ENCODE measurements at regions not wholly inside any gene's neighbourhood (a gene's known extent, or its start where the extent isn't known, plus 50 kb on each side); places are given as distances from the start of the nearest gene placed in this dataset.

- Mint-ChIP-seq H3K36me3 (ENCODE audit: low read depth) (no peaks in the 10 kb centered on the region), H3K4me3 (no peak overlapping the region), H3K9me3 (no peaks in the 10 kb centered on the region), H3K27ac (no peak overlapping the region), H3K27me3 (ENCODE audit: insufficient read depth) (no peaks in the 10 kb centered on the region), H3K4me1 (peaks cover 16% of the 10 kb centered on the region)
- no peak overlapping the region for H3K27ac ChIP-seq (ENCODE audit: low read depth, low read length)
- H3K4me1 ChIP-seq (ENCODE audit: control insufficient read depth, insufficient read depth, low read length), result peaks cover 2% of the 10 kb centered on the region
- H3K27me3 ChIP-seq (ENCODE audit: control insufficient read depth, insufficient read depth, low read length, poor library complexity, severe bottlenecking), result no peaks in the 10 kb centered on the region
- no peak for TF ChIP-seq CTCF (conservative IDR thresholded peaks at IDR 0.05)
- no peak overlapping the region for H3K9ac ChIP-seq (ENCODE audit: extremely low read depth, low read length, poor library complexity, severe bottlenecking)
- no peaks in the 10 kb centered on the region for H3K36me3 ChIP-seq (ENCODE audit: control insufficient read depth, insufficient read depth, low read length)
- DNase-seq, result no peak
- H3K4me3 ChIP-seq (ENCODE audit: low read length), result no peak overlapping the region
- H3K9me3 ChIP-seq (ENCODE audit: control insufficient read depth, low read length), result peaks cover 8% of the 10 kb centered on the region
Observed at GRCh38 chr4:14049946-14050345, 422.4 kb upstream of the BOD1L1 start.

- 91 to 100% methylated on average over 1 of the region's 1 CpG for WGBS, 2 experiments (ENCODE audit: insufficient coverage in 1 of 2, insufficient read length in 1 of 2)
- Histone ChIP-seq H3K9me3 (ENCODE audit: control insufficient read depth, low read length) (peaks cover 8% of the 10 kb centered on the region), H3K36me3 (ENCODE audit: control insufficient read depth, insufficient read depth, low read length) (no peaks in the 10 kb centered on the region), H3K4me1 (ENCODE audit: control insufficient read depth, insufficient read depth, low read length) (no peaks in the 10 kb centered on the region), H3K9ac (ENCODE audit: extremely low read depth, low read length, poor library complexity, severe bottlenecking) (no peak overlapping the region), H3K27me3 (ENCODE audit: control insufficient read depth, insufficient read depth, low read length, poor library complexity, severe bottlenecking) (no peaks in the 10 kb centered on the region), H3K27ac (ENCODE audit: low read depth, low read length) (no peak overlapping the region), H3K4me3 (ENCODE audit: low read length) (no peak overlapping the region)
- Mint-ChIP-seq H3K4me1 (peaks cover 5% of the 10 kb centered on the region), H3K27ac (no peak overlapping the region), H3K4me3 (no peak overlapping the region), H3K27me3 (ENCODE audit: insufficient read depth) (no peaks in the 10 kb centered on the region), H3K36me3 (ENCODE audit: low read depth) (no peaks in the 10 kb centered on the region), H3K9me3 (peaks cover 3% of the 10 kb centered on the region)
- no peak for TF ChIP-seq CTCF (conservative IDR thresholded peaks at IDR 0.05)
- no peak for DNase-seq
Observed at GRCh38 chr4:14053291-14053690, 425.8 kb upstream of the BOD1L1 start.

GRCh38 chr4:14054391-14054790 lies 426.9 kb upstream of the BOD1L1 start:
- H3K4me1 ChIP-seq (ENCODE audit: control insufficient read depth, insufficient read depth, low read length), result peaks cover 2% of the 10 kb centered on the region
- H3K4me3 Mint-ChIP-seq, result no peak overlapping the region
- H3K9me3 Mint-ChIP-seq, result peaks cover 3% of the 10 kb centered on the region
- H3K36me3 Mint-ChIP-seq (ENCODE audit: low read depth), result no peaks in the 10 kb centered on the region
- no peak overlapping the region for H3K27ac Mint-ChIP-seq
- no peaks in the 10 kb centered on the region for H3K27me3 Mint-ChIP-seq (ENCODE audit: insufficient read depth)
- WGBS, 2 experiments (ENCODE audit: insufficient coverage in 1 of 2, insufficient read length in 1 of 2), result 80 to 93% methylated on average over 1 of the region's 1 CpG
- no peak overlapping the region for H3K9ac ChIP-seq (ENCODE audit: extremely low read depth, low read length, poor library complexity, severe bottlenecking)
- no peak for TF ChIP-seq CTCF (conservative IDR thresholded peaks at IDR 0.05)
- peaks cover 16% of the 10 kb centered on the region for H3K4me1 Mint-ChIP-seq
- H3K27ac ChIP-seq (ENCODE audit: low read depth, low read length), result no peak overlapping the region
- no peaks in the 10 kb centered on the region for H3K9me3 ChIP-seq (ENCODE audit: control insufficient read depth, low read length)
- H3K4me3 ChIP-seq (ENCODE audit: low read length), result no peak overlapping the region
- H3K27me3 ChIP-seq (ENCODE audit: control insufficient read depth, insufficient read depth, low read length, poor library complexity, severe bottlenecking), result no peaks in the 10 kb centered on the region
- no peak for DNase-seq
- H3K36me3 ChIP-seq (ENCODE audit: control insufficient read depth, insufficient read depth, low read length), result no peaks in the 10 kb centered on the region
